ENCODE measurements at regions not wholly inside any gene's neighbourhood (a gene's known extent, or its start where the extent isn't known, plus 50 kb on each side); places are given as distances from the start of the nearest gene placed in this dataset.
"Not testable (repeated sequence)": the region's sequence is repeated elsewhere in the genome, so short reads cannot be mapped to it uniquely, and the experiment has no call there.

- peak overlapping the region; percentile 56 for H3K27ac Mint-ChIP-seq (ENCODE audit: low read depth)
- no peak overlapping the region for H3K4me3 Mint-ChIP-seq
- H3K27me3 Mint-ChIP-seq: no peaks in the 10 kb centered on the region
Measured at GRCh38 chr1:193448682-193449461, 262.5 kb upstream of the B3GALT2 start.

GRCh38 chr1:193443886-193444285 is 257.5 kb upstream of the B3GALT2 start:
- DNase-seq (ENCODE audit: low spot score in 2 of 2) (no peak), ATAC-seq (replicated peaks; ENCODE audit: extremely low read depth, poor library complexity, severe bottlenecking) (no peak)
- Mint-ChIP-seq H3K4me1 (peaks cover 16% of the 10 kb centered on the region), H3K36me3 (ENCODE audit: insufficient read depth) (no peaks in the 10 kb centered on the region), H3K9me3 (peaks cover 11% of the 10 kb centered on the region), H3K27me3 (no peaks in the 10 kb centered on the region), H3K27ac (ENCODE audit: low read depth) (no peak overlapping the region), H3K4me3 (no peak overlapping the region)

More at GRCh38 chr1:193448682-193449461, 262.5 kb upstream of the B3GALT2 start:
- H3K9me3 Mint-ChIP-seq: no peaks in the 10 kb centered on the region
- no peak for DNase-seq (ENCODE audit: low spot score in 2 of 2)
- peak; percentile 64 for ATAC-seq (replicated peaks; ENCODE audit: extremely low read depth, poor library complexity, severe bottlenecking)
- H3K36me3 Mint-ChIP-seq (ENCODE audit: insufficient read depth): no peaks in the 10 kb centered on the region
- peaks cover 8% of the 10 kb centered on the region for H3K4me1 Mint-ChIP-seq

GRCh38 chr1:193438771-193439170 is 252.4 kb upstream of the B3GALT2 start:
- peaks cover 23% of the 10 kb centered on the region for H3K9me3 Mint-ChIP-seq
- peak overlapping the region; percentile 53 for H3K27ac Mint-ChIP-seq (ENCODE audit: low read depth)

GRCh38 chr1:193438312-193438711 is 251.9 kb upstream of the B3GALT2 start:
- peak overlapping the region; percentile 53 for H3K27ac Mint-ChIP-seq (ENCODE audit: low read depth)
- peak overlapping the region; percentile 13 for H3K4me3 Mint-ChIP-seq

More at GRCh38 chr1:193438771-193439170, 252.4 kb upstream of the B3GALT2 start:
- Mint-ChIP-seq H3K36me3 (ENCODE audit: insufficient read depth) (no peaks in the 10 kb centered on the region), H3K4me3 (no peak overlapping the region), H3K4me1 (peaks cover 38% of the 10 kb centered on the region), H3K27me3 (no peaks in the 10 kb centered on the region)
- ATAC-seq (replicated peaks; ENCODE audit: extremely low read depth, poor library complexity, severe bottlenecking): no peak
- DNase-seq (ENCODE audit: low spot score in 2 of 2): no peak

GRCh38 chr1:193437785-193438184 is 251.4 kb upstream of the B3GALT2 start:
- DNase-seq (ENCODE audit: low spot score in 2 of 2): no peak
- H3K36me3 Mint-ChIP-seq (ENCODE audit: insufficient read depth): no peaks in the 10 kb centered on the region

More at GRCh38 chr1:193438312-193438711, 251.9 kb upstream of the B3GALT2 start:
- ATAC-seq (replicated peaks; ENCODE audit: extremely low read depth, poor library complexity, severe bottlenecking): no peak
- H3K36me3 Mint-ChIP-seq (ENCODE audit: insufficient read depth): no peaks in the 10 kb centered on the region
- no peaks in the 10 kb centered on the region for H3K27me3 Mint-ChIP-seq
- DNase-seq (ENCODE audit: low spot score in 2 of 2): no peak
- peaks cover 38% of the 10 kb centered on the region for H3K4me1 Mint-ChIP-seq
- H3K9me3 Mint-ChIP-seq: peaks cover 28% of the 10 kb centered on the region

GRCh38 chr1:193437333-193437732 is 250.9 kb upstream of the B3GALT2 start:
- H3K4me1 Mint-ChIP-seq: peaks cover 38% of the 10 kb centered on the region
- H3K27me3 Mint-ChIP-seq; ATAC-seq (replicated peaks; ENCODE audit: extremely low read depth, poor library complexity, severe bottlenecking); H3K27ac Mint-ChIP-seq (ENCODE audit: low read depth); H3K4me3 Mint-ChIP-seq; H3K36me3 Mint-ChIP-seq (ENCODE audit: insufficient read depth); DNase-seq (ENCODE audit: low spot score in 2 of 2): not testable (repeated sequence)
- H3K9me3 Mint-ChIP-seq: peaks cover 24% of the 10 kb centered on the region

More at GRCh38 chr1:193437785-193438184, 251.4 kb upstream of the B3GALT2 start:
- Mint-ChIP-seq H3K27ac (ENCODE audit: low read depth) (no peak overlapping the region), H3K4me3 (no peak overlapping the region), H3K27me3 (no peaks in the 10 kb centered on the region), H3K9me3 (peaks cover 26% of the 10 kb centered on the region), H3K4me1 (peaks cover 38% of the 10 kb centered on the region)
- ATAC-seq (replicated peaks; ENCODE audit: extremely low read depth, poor library complexity, severe bottlenecking): peak; percentile 60

GRCh38 chr1:193435781-193436180 is 249.4 kb upstream of the B3GALT2 start:
- H3K36me3 Mint-ChIP-seq (ENCODE audit: insufficient read depth): no peaks in the 10 kb centered on the region
- peaks cover 24% of the 10 kb centered on the region for H3K9me3 Mint-ChIP-seq
- no peak overlapping the region for H3K27ac Mint-ChIP-seq (ENCODE audit: low read depth)

GRCh38 chr1:193434319-193434718 is 247.9 kb upstream of the B3GALT2 start:
- Mint-ChIP-seq H3K36me3 (ENCODE audit: insufficient read depth) (no peaks in the 10 kb centered on the region), H3K4me1 (peaks cover 32% of the 10 kb centered on the region), H3K27ac (ENCODE audit: low read depth) (no peak overlapping the region), H3K27me3 (no peaks in the 10 kb centered on the region), H3K4me3 (no peak overlapping the region), H3K9me3 (peaks cover 18% of the 10 kb centered on the region)
- ATAC-seq (replicated peaks; ENCODE audit: extremely low read depth, poor library complexity, severe bottlenecking): no peak
- DNase-seq (ENCODE audit: low spot score in 2 of 2): no peak

More at GRCh38 chr1:193435781-193436180, 249.4 kb upstream of the B3GALT2 start:
- no peak for DNase-seq (ENCODE audit: low spot score in 2 of 2)
- peaks cover 38% of the 10 kb centered on the region for H3K4me1 Mint-ChIP-seq
- no peak overlapping the region for H3K4me3 Mint-ChIP-seq
- ATAC-seq (replicated peaks; ENCODE audit: extremely low read depth, poor library complexity, severe bottlenecking): no peak
- no peaks in the 10 kb centered on the region for H3K27me3 Mint-ChIP-seq

GRCh38 chr1:193433599-193433998 is 247.2 kb upstream of the B3GALT2 start:
- no peak overlapping the region for H3K27ac Mint-ChIP-seq (ENCODE audit: low read depth)

GRCh38 chr1:193432979-193433587 is 246.7 kb upstream of the B3GALT2 start:
- peaks cover 18% of the 10 kb centered on the region for H3K9me3 Mint-ChIP-seq
- H3K4me1 Mint-ChIP-seq: peaks cover 23% of the 10 kb centered on the region
- no peak overlapping the region for H3K4me3 Mint-ChIP-seq
- no peak for ATAC-seq (replicated peaks; ENCODE audit: extremely low read depth, poor library complexity, severe bottlenecking)
- no peaks in the 10 kb centered on the region for H3K27me3 Mint-ChIP-seq
- DNase-seq (ENCODE audit: low spot score in 2 of 2): no peak
- no peaks in the 10 kb centered on the region for H3K36me3 Mint-ChIP-seq (ENCODE audit: insufficient read depth)
- no peak overlapping the region for H3K27ac Mint-ChIP-seq (ENCODE audit: low read depth)

More at GRCh38 chr1:193433599-193433998, 247.2 kb upstream of the B3GALT2 start:
- no peaks in the 10 kb centered on the region for H3K27me3 Mint-ChIP-seq
- DNase-seq (ENCODE audit: low spot score in 2 of 2) (no peak), ATAC-seq (replicated peaks; ENCODE audit: extremely low read depth, poor library complexity, severe bottlenecking) (no peak)
- no peaks in the 10 kb centered on the region for H3K36me3 Mint-ChIP-seq (ENCODE audit: insufficient read depth)
- peaks cover 18% of the 10 kb centered on the region for H3K9me3 Mint-ChIP-seq
- H3K4me1 Mint-ChIP-seq: peaks cover 28% of the 10 kb centered on the region
- no peak overlapping the region for H3K4me3 Mint-ChIP-seq

- Mint-ChIP-seq H3K4me3 (no peak overlapping the region), H3K27ac (ENCODE audit: low read depth) (no peak overlapping the region), H3K4me1 (peaks cover 16% of the 10 kb centered on the region), H3K9me3 (peaks cover 15% of the 10 kb centered on the region), H3K36me3 (ENCODE audit: insufficient read depth) (no peaks in the 10 kb centered on the region), H3K27me3 (no peaks in the 10 kb centered on the region)
- DNase-seq (ENCODE audit: low spot score in 2 of 2): no peak
- ATAC-seq (replicated peaks; ENCODE audit: extremely low read depth, poor library complexity, severe bottlenecking): no peak
Measured at GRCh38 chr1:193431265-193431977, 245.0 kb upstream of the B3GALT2 start.

- Mint-ChIP-seq H3K36me3 (ENCODE audit: insufficient read depth) (no peaks in the 10 kb centered on the region), H3K4me1 (peaks cover 7% of the 10 kb centered on the region), H3K9me3 (no peaks in the 10 kb centered on the region), H3K27ac (ENCODE audit: low read depth) (no peak overlapping the region), H3K4me3 (no peak overlapping the region), H3K27me3 (no peaks in the 10 kb centered on the region)
- DNase-seq (ENCODE audit: low spot score in 2 of 2): no peak
- no peak for ATAC-seq (replicated peaks; ENCODE audit: extremely low read depth, poor library complexity, severe bottlenecking)
Measured at GRCh38 chr1:193427524-193427923, 241.1 kb upstream of the B3GALT2 start.
